ENCODE measurements at regions not wholly inside any gene's neighbourhood (a gene's known extent, or its start where the extent isn't known, plus 50 kb on each side); places are given as distances from the start of the nearest gene placed in this dataset.

DNA sequence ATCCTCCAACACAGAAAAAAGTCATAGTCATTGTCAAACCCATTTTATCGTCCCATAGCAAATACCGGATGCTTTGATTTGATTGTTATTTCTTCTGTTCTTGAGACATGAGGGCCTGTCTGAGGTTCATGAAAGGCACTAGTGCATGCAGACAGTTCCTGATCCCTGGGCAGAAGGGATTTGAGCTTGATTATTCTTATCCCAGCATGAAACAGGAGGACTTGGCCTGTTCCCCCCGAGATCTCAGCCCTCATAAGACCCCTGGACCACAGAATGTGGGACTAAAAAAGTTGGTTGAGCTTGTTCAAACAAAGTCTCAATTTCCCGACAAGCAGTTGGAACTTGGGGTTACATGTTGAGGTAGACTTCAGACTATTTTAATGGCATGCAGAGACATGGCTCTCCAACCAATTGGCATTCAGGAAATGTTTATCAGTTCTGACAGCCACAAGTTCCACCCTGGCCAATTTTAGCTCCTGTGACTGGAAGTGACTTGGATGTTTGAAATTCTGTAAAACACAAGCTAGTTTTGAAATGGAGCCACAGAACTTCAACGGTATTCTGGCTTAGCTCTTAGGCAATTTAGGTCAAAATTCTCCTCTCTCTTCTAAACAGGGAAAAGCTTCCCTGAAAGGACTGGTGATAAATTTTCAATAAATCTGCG is 366.9 kb upstream of the SLC14A2 start:
- no peak for TF ChIP-seq EZH2 (IDR thresholded peaks at IDR 0.05; ENCODE audit: borderline replicate concordance, low read depth, low read length, poor library complexity, severe bottlenecking)
- no peak for TF ChIP-seq CTCF (conservative IDR thresholded peaks at IDR 0.05; ENCODE audit: low read depth, low read length)

Data from A673 (cell line).